PC-9 (cell line): ENCODE measurements at regions not wholly inside any gene's neighbourhood (a gene's known extent, or its start where the extent isn't known, plus 50 kb on each side); places are given as distances from the start of the nearest gene placed in this dataset.

ENCODE experiments used
- EZH2 ChIP-seq: fragments of 200-600 bp; sonication (generic); IDR thresholded peaks from 2 replicates; pipeline ENCODE4 v1.8.0; 2017; ENCODE audit warnings: antibody characterized with exemption, low read depth
- TF ChIP-seq, protein P1 (sequence below): fragments of 200-600 bp; sonication (generic); conservative IDR thresholded peaks from 2 replicates; pipeline ENCODE4 v1.6.1; 2017; ENCODE audit warnings: mixed run types, antibody characterized with exemption, mild to moderate bottlenecking, moderate library complexity

DNA sequence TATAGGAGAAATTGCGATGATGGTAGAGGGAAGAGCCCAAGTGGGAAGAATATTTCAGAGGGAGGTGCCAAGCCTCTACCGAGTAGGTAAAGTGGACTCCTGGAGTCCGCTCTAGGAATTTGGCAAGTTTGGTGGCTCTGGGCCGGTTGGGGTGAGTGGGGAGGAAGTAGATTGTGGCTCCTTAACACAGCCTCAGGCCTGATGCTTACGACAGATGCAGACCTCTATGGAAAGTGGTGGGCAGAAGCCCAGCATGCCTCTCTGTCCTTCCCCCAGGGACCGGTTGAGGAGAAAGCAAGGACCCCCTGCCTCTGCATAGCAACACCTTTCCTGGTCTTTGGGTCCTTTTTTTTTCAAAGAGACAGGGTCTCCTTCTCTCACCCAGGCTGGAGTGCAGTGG lies 55.9 kb upstream of the SIAH1 start:
- TF ChIP-seq, protein P1, sequence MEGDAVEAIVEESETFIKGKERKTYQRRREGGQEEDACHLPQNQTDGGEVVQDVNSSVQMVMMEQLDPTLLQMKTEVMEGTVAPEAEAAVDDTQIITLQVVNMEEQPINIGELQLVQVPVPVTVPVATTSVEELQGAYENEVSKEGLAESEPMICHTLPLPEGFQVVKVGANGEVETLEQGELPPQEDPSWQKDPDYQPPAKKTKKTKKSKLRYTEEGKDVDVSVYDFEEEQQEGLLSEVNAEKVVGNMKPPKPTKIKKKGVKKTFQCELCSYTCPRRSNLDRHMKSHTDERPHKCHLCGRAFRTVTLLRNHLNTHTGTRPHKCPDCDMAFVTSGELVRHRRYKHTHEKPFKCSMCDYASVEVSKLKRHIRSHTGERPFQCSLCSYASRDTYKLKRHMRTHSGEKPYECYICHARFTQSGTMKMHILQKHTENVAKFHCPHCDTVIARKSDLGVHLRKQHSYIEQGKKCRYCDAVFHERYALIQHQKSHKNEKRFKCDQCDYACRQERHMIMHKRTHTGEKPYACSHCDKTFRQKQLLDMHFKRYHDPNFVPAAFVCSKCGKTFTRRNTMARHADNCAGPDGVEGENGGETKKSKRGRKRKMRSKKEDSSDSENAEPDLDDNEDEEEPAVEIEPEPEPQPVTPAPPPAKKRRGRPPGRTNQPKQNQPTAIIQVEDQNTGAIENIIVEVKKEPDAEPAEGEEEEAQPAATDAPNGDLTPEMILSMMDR, result no peak
- no peak for TF ChIP-seq EZH2
